ENCODE measurements at regions not wholly inside any gene's neighbourhood (a gene's known extent, or its start where the extent isn't known, plus 50 kb on each side); places are given as distances from the start of the nearest gene placed in this dataset.

- TF ChIP-seq POLR2AphosphoS5 (IDR thresholded peaks at IDR 0.05) (no peak), CTCF (IDR thresholded peaks at IDR 0.05) (no peak), POLR2A (IDR thresholded peaks at IDR 0.05) (no peak)
These were observed 51.0 kb upstream of the APOBEC4 start for GRCh38 chr1:183704131-183704530.
